SK-N-SH treated with all-trans-retinoic acid at 6 μM for 48 hours (cell line): ENCODE measurements at regions not wholly inside any gene's neighbourhood (a gene's known extent, or its start where the extent isn't known, plus 50 kb on each side); places are given as distances from the start of the nearest gene placed in this dataset.

ENCODE experiments used
- ATAC-seq: fragments of 200-7000 bp; cut with Tn5 transposase; 3 replicates; pipeline ENCODE4 v1.9.1; 2020; ENCODE audit warnings: mild to moderate bottlenecking, moderate library complexity
- ARNTL ChIP-seq: fragments of 450-650 bp; formaldehyde crosslinking; IDR thresholded peaks from 2 replicates; pipeline ENCODE4 v1.5.0; 2020; ENCODE audit warnings: low read depth, mild to moderate bottlenecking, moderate library complexity, borderline replicate concordance
- BACH2 ChIP-seq: fragments of 250-450 bp; sonication (Bioruptor Pico); IDR thresholded peaks from 2 replicates; pipeline ENCODE4 v1.9.0; 2021; ENCODE audit warnings: mild to moderate bottlenecking, borderline replicate concordance
- CREB5 ChIP-seq: fragments of 250-450 bp; sonication (Bioruptor Pico); IDR thresholded peaks from 2 replicates; pipeline ENCODE4 v1.5.1; 2020; ENCODE audit warnings: low read depth, mild to moderate bottlenecking, moderate library complexity
- CSRNP3 ChIP-seq: fragments of 250-450 bp; sonication (Bioruptor Pico); IDR thresholded peaks from 2 replicates; pipeline ENCODE4 v1.5.1; 2021; ENCODE audit warnings: mild to moderate bottlenecking, moderate library complexity
- ESRRG ChIP-seq: fragments of 250-450 bp; sonication (Bioruptor Pico); IDR thresholded peaks from 2 replicates; pipeline ENCODE4 v1.6.1; 2021; ENCODE audit warnings: mild to moderate bottlenecking
- GLIS3 ChIP-seq: fragments of 250-450 bp; sonication (Bioruptor Pico); IDR thresholded peaks from 2 replicates; pipeline ENCODE4 v1.5.0; 2020; ENCODE audit warnings: mild to moderate bottlenecking, moderate library complexity
- ISL1 ChIP-seq: fragments of 250-450 bp; sonication (Bioruptor Pico); IDR thresholded peaks from 2 replicates; pipeline ENCODE4 v2.1.2; 2022; ENCODE audit warnings: mild to moderate bottlenecking, moderate library complexity
- PATZ1 ChIP-seq: fragments of 250-450 bp; sonication (Bioruptor Pico); IDR thresholded peaks from 2 replicates; pipeline ENCODE4 v1.8.0; 2020; ENCODE audit warnings: mild to moderate bottlenecking, moderate library complexity, borderline replicate concordance
- POU6F1 ChIP-seq: fragments of 250-450 bp; sonication (Bioruptor Pico); IDR thresholded peaks from 2 replicates; pipeline ENCODE4 v1.8.0; 2021; ENCODE audit warnings: low read depth, mild to moderate bottlenecking, moderate library complexity, borderline replicate concordance
- PPARA ChIP-seq: fragments of 250-450 bp; sonication (Bioruptor Pico); IDR thresholded peaks from 2 replicates; pipeline ENCODE4 v1.5.0; 2020; ENCODE audit warnings: mild to moderate bottlenecking, borderline replicate concordance
- RARB ChIP-seq: fragments of 250-450 bp; sonication (Bioruptor Pico); IDR thresholded peaks from 2 replicates; pipeline ENCODE4 v1.8.0; 2021; ENCODE audit warnings: mild to moderate bottlenecking, moderate library complexity
- SNAI2 ChIP-seq: fragments of 250-450 bp; sonication (Bioruptor Pico); IDR thresholded peaks from 2 replicates; pipeline ENCODE4 v1.5.0; 2020; ENCODE audit warnings: mild to moderate bottlenecking, moderate library complexity
- TCF4 ChIP-seq: fragments of 250-450 bp; sonication (Bioruptor Pico); IDR thresholded peaks from 2 replicates; pipeline ENCODE4 v1.8.0; 2021; ENCODE audit warnings: mild to moderate bottlenecking, moderate library complexity, borderline replicate concordance
- TOX ChIP-seq: fragments of 250-450 bp; sonication (Bioruptor Pico); IDR thresholded peaks from 2 replicates; pipeline ENCODE4 v1.8.0; 2021; ENCODE audit warnings: mild to moderate bottlenecking, moderate library complexity, borderline replicate concordance
- TSHZ2 ChIP-seq: fragments of 250-450 bp; sonication (Bioruptor Pico); IDR thresholded peaks from 2 replicates; pipeline ENCODE4 v1.5.0; 2020; ENCODE audit warnings: mild to moderate bottlenecking, moderate library complexity
- ZC3H10 ChIP-seq: fragments of 250-450 bp; sonication (Bioruptor Pico); IDR thresholded peaks from 2 replicates; pipeline ENCODE4 v1.5.1; 2021; ENCODE audit warnings: mild to moderate bottlenecking, moderate library complexity
- ZFP3 ChIP-seq: fragments of 250-450 bp; sonication (Bioruptor Pico); IDR thresholded peaks from 2 replicates; pipeline ENCODE4 v1.5.0; 2020; ENCODE audit warnings: mild to moderate bottlenecking, moderate library complexity
- ZFP30 ChIP-seq: fragments of 450-650 bp; formaldehyde crosslinking; IDR thresholded peaks from 2 replicates; pipeline ENCODE4 v1.5.0; 2022; ENCODE audit warnings: mild to moderate bottlenecking, moderate library complexity
- ZNF565 ChIP-seq: fragments of 450-650 bp; formaldehyde crosslinking; conservative IDR thresholded peaks from 2 replicates; pipeline ENCODE4 v1.5.0; 2020; ENCODE audit warnings: low read depth, mild to moderate bottlenecking, moderate library complexity
- ZNF70 ChIP-seq: fragments of 450-650 bp; formaldehyde crosslinking; IDR thresholded peaks from 2 replicates; pipeline ENCODE4 v1.5.0; 2020; ENCODE audit warnings: mild to moderate bottlenecking, moderate library complexity
- ZNF8 ChIP-seq: fragments of 450-650 bp; formaldehyde crosslinking; IDR thresholded peaks from 2 replicates; pipeline ENCODE4 v1.5.0; 2020; ENCODE audit warnings: mild to moderate bottlenecking, moderate library complexity

- no peak for ATAC-seq
- TF ChIP-seq PPARA (CRISPR knock-in tag) (no peak), RARB (CRISPR knock-in tag) (no peak), ZNF565 (CRISPR knock-in tag) (no peak), TCF4 (no peak), ESRRG (no peak), BACH2 (CRISPR knock-in tag) (no peak), ZNF8 (CRISPR knock-in tag) (no peak), ZNF70 (CRISPR knock-in tag) (no peak), GLIS3 (CRISPR knock-in tag) (no peak), SNAI2 (CRISPR knock-in tag) (no peak), TOX (CRISPR knock-in tag) (no peak), PATZ1 (CRISPR knock-in tag) (no peak), ZC3H10 (CRISPR knock-in tag) (no peak), POU6F1 (CRISPR knock-in tag) (no peak), TSHZ2 (CRISPR knock-in tag) (no peak), ISL1 (CRISPR knock-in tag) (no peak), CREB5 (no peak), ZFP3 (CRISPR knock-in tag) (no peak), CSRNP3 (CRISPR knock-in tag) (no peak)
Observed at GRCh38 chr5:6201631-6202030, 176.7 kb downstream of the MED10 start.

GRCh38 chr5:6198531-6198930 is 179.8 kb downstream of the MED10 start:
- TF ChIP-seq TSHZ2 (CRISPR knock-in tag) (no peak), RARB (CRISPR knock-in tag) (no peak), ZFP30 (no peak), ARNTL (no peak), CSRNP3 (CRISPR knock-in tag) (no peak)
- no peak for ATAC-seq
